K562 (cell line): ENCODE measurements at regions not wholly inside any gene's neighbourhood (a gene's known extent, or its start where the extent isn't known, plus 50 kb on each side); places are given as distances from the start of the nearest gene placed in this dataset.

Experiments
- ATF4 ChIP-seq: fragments of 450-650 bp; formaldehyde crosslinking; IDR thresholded peaks from 2 replicates; pipeline ENCODE4 v1.4.0; 2022; ENCODE audit warnings: mild to moderate bottlenecking, moderate library complexity
- CTCF ChIP-seq, 3 experiments: IDR thresholded peaks in 2 of 3; conservative IDR thresholded peaks in 1 of 3; 2 replicates each; pipeline ENCODE4 v1.5.1; 2011 to 2012; ENCODE audit warnings: low read length in 3 of 3, mild to moderate bottlenecking in 3 of 3, control low read depth in 2 of 3, improper control_type of control experiment in 1 of 3, inconsistent platforms in 1 of 3, low read depth in 1 of 3, mixed read lengths in 1 of 3, moderate library complexity in 1 of 3; ENCODE audit not compliant: insufficient read depth in 2 of 3
- DDX20 ChIP-seq: fragments of 450-650 bp; IDR thresholded peaks from 2 replicates; pipeline ENCODE4 v1.6.1; 2016; ENCODE audit warnings: missing genetic modification characterization, low read depth, mild to moderate bottlenecking, missing compliant biosample characterization, moderate library complexity
- EZH2 ChIP-seq: IDR thresholded peaks from 2 replicates; pipeline ENCODE4 v1.6.1; 2012; ENCODE audit warnings: low read depth, mild to moderate bottlenecking, inconsistent platforms, low read length, borderline replicate concordance
- JUND ChIP-seq, 2 experiments: IDR thresholded peaks; 2 replicates in 1 of 2; 3 replicates in 1 of 2; pipeline ENCODE4 v1.6.1; 2011; ENCODE audit warnings: borderline replicate concordance in 2 of 2, low read depth in 2 of 2, low read length in 2 of 2, improper control_type of control experiment in 1 of 2, missing biosample characterization in 1 of 2, missing genetic modification characterization in 1 of 2, missing genetic modification reagents in 1 of 2
- NR3C1 ChIP-seq: sonication (generic); formaldehyde crosslinking; IDR thresholded peaks from 2 replicates; pipeline ENCODE4 v1.8.1; 2022; ENCODE audit warnings: missing genetic modification reagents
- REST ChIP-seq, 2 experiments: fragments of 450-650 bp; formaldehyde crosslinking in 1 of 2; IDR thresholded peaks; 2 replicates each; pipeline versions ENCODE4 v1.4.0 to v1.6.1; 2014 to 2020; ENCODE audit warnings: mild to moderate bottlenecking in 2 of 2, borderline replicate concordance in 1 of 2, low read depth in 1 of 2
- ZBTB1 ChIP-seq: sonication (generic); formaldehyde crosslinking; IDR thresholded peaks from 2 replicates; pipeline ENCODE4 v1.8.1; 2023; ENCODE audit warnings: missing genetic modification reagents, low read depth, mild to moderate bottlenecking, borderline replicate concordance
- ZNF146 ChIP-seq: IDR thresholded peaks from one replicate; pipeline ENCODE4 v1.6.1; 2018; ENCODE audit warnings: missing compliant biosample characterization; ENCODE audit not compliant: unreplicated experiment
- ZNF282 ChIP-seq: sonication (generic); formaldehyde crosslinking; IDR thresholded peaks from 2 replicates; pipeline ENCODE4 v1.8.1; 2023; ENCODE audit warnings: missing genetic modification reagents
- ZNF561 ChIP-seq: fragments of 450-650 bp; formaldehyde crosslinking; conservative IDR thresholded peaks from 2 replicates; pipeline ENCODE4 v1.4.0; 2020; ENCODE audit warnings: mild to moderate bottlenecking, moderate library complexity

DNA sequence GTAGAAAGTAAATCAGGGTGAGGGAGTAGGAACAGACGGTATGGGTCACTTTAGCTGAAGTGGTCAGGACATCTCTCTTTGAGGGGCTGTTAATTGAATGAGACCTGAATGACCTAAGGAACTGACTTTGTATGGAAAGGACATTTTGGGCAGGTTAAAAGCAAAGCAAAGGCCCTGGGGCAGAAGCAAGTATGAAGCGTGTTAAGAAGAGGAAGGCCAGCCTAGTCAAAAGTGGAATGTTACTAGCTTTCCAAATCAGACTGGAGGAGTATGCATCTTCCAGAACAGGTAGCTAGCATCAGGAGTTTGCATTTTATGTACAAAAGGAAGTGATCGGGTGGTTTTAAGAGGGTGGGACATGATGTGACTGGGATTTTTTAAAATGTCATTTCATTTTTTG lies 70.9 kb upstream of the PCGF5 start:
- TF ChIP-seq ZNF146 (CRISPR knock-in tag) (no peak), CTCF (IDR thresholded peaks at IDR 0.05 in 2 of 3, conservative IDR thresholded peaks at IDR 0.05 in 1 of 3; ENCODE audit: insufficient read depth in 2 of 3, low read depth in 1 of 3, low read length in 3 of 3) (no peak), DDX20 (tag) (no peak), REST (IDR thresholded peaks at IDR 0.05; ENCODE audit: borderline replicate concordance) (no peak), REST (CRISPR knock-in tag; IDR thresholded peaks at IDR 0.05; ENCODE audit: low read depth) (no peak), ATF4 (CRISPR knock-in tag) (no peak), ZNF561 (CRISPR knock-in tag) (no peak), JUND (IDR thresholded peaks at IDR 0.05; ENCODE audit: borderline replicate concordance, low read depth, low read length) (no peak), JUND (tag; IDR thresholded peaks at IDR 0.05; ENCODE audit: borderline replicate concordance, low read depth, low read length) (no peak), ZNF282 (CRISPR knock-in tag) (no peak), EZH2 (no peak), ZBTB1 (CRISPR knock-in tag) (no peak), NR3C1 (CRISPR knock-in tag) (no peak)
